Trophoblast cell (in vitro differentiated cells and primary cell): ENCODE measurements at regions not wholly inside any gene's neighbourhood (a gene's known extent, or its start where the extent isn't known, plus 50 kb on each side); places are given as distances from the start of the nearest gene placed in this dataset.

Experiments used
- DNase-seq, 2 donors: peaks; one replicate each; pipeline ENCODE4 v3.0.0-alpha.2; 2016
- H2AFZ ChIP-seq: 2 replicates; pipeline ENCODE4 v1.6.1; 2013; ENCODE audit warnings: low read length, moderate library complexity, mild to moderate bottlenecking; ENCODE audit not compliant: insufficient read depth, poor library complexity
- H2AK5ac ChIP-seq: 2 replicates; pipeline ENCODE4 v1.6.1; 2013; ENCODE audit warnings: mild to moderate bottlenecking, low read length
- H2BK120ac ChIP-seq: 2 replicates; pipeline ENCODE4 v1.6.1; 2013; ENCODE audit warnings: low read length, mild to moderate bottlenecking, moderate library complexity; ENCODE audit not compliant: insufficient read depth, poor library complexity
- H2BK12ac ChIP-seq: 2 replicates; pipeline ENCODE4 v1.6.1; 2013; ENCODE audit warnings: mild to moderate bottlenecking, low read length, moderate library complexity
- H2BK5ac ChIP-seq: 2 replicates; pipeline ENCODE4 v1.6.1; 2013; ENCODE audit warnings: low read length, low read depth, moderate library complexity, mild to moderate bottlenecking; ENCODE audit not compliant: poor library complexity
- H3K14ac ChIP-seq: 2 replicates; pipeline ENCODE4 v1.6.1; 2013; ENCODE audit warnings: mild to moderate bottlenecking, low read length
- H3K18ac ChIP-seq: 2 replicates; pipeline ENCODE4 v1.6.1; 2013; ENCODE audit warnings: mild to moderate bottlenecking, low read length
- H3K23ac ChIP-seq: 2 replicates; pipeline ENCODE4 v1.6.1; 2013; ENCODE audit warnings: low read length
- H3K27ac ChIP-seq: 2 replicates; pipeline ENCODE4 v1.5.1; 2013; ENCODE audit warnings: low read depth, mild to moderate bottlenecking, inconsistent platforms, low read length, moderate library complexity
- H3K27me3 ChIP-seq: 2 replicates; pipeline ENCODE4 v1.6.1; 2013; ENCODE audit warnings: inconsistent platforms, mild to moderate bottlenecking, low read length, moderate library complexity; ENCODE audit not compliant: insufficient read depth
- H3K36me3 ChIP-seq, 2 experiments: 1 replicate in 1 of 2; 2 replicates in 1 of 2; pipeline ENCODE4 v1.6.1; 2013; ENCODE audit warnings: low read length in 2 of 2, mild to moderate bottlenecking in 2 of 2, moderate library complexity in 1 of 2; ENCODE audit not compliant: insufficient read depth in 2 of 2, control insufficient read depth in 1 of 2
- H3K4ac ChIP-seq: 2 replicates; pipeline ENCODE4 v1.6.1; 2013; ENCODE audit warnings: low read depth, mild to moderate bottlenecking, low read length, moderate library complexity
- H3K4me1 ChIP-seq, 2 experiments: 1 replicate in 1 of 2; 2 replicates in 1 of 2; pipeline ENCODE4 v1.6.1; 2013; ENCODE audit warnings: low read length in 2 of 2, mild to moderate bottlenecking in 2 of 2, moderate library complexity in 1 of 2; ENCODE audit not compliant: insufficient read depth in 2 of 2, control insufficient read depth in 1 of 2
- H3K4me2 ChIP-seq: 2 replicates; pipeline ENCODE4 v1.6.1; 2013; ENCODE audit warnings: inconsistent platforms, mild to moderate bottlenecking, low read length, moderate library complexity
- H3K4me3 ChIP-seq: 2 replicates; pipeline ENCODE4 v1.5.1; 2013; ENCODE audit warnings: mild to moderate bottlenecking, low read depth, low read length, inconsistent platforms
- H3K79me1 ChIP-seq: one replicate; pipeline ENCODE4 v1.6.1; 2013; ENCODE audit warnings: low read length
- H3K79me2 ChIP-seq: 2 replicates; pipeline ENCODE4 v1.6.1; 2013; ENCODE audit warnings: low read length, mild to moderate bottlenecking; ENCODE audit not compliant: control insufficient read depth, insufficient read depth, poor library complexity
- H3K9ac ChIP-seq: 2 replicates; pipeline ENCODE4 v1.6.1; 2013; ENCODE audit warnings: mild to moderate bottlenecking, low read length
- H3K9me3 ChIP-seq: 2 replicates; pipeline ENCODE4 v1.6.1; 2013; ENCODE audit warnings: low read depth, mild to moderate bottlenecking, control low read depth, inconsistent platforms, low read length; ENCODE audit not compliant: insufficient read depth
- H4K12ac ChIP-seq: 2 replicates; pipeline ENCODE4 v1.6.1; 2013; ENCODE audit warnings: low read depth, mild to moderate bottlenecking, low read length, moderate library complexity
- H4K8ac ChIP-seq: 2 replicates; pipeline ENCODE4 v1.6.1; 2013; ENCODE audit warnings: low read depth, mild to moderate bottlenecking, low read length, moderate library complexity
- H4K91ac ChIP-seq: one replicate; pipeline ENCODE4 v1.6.1; 2013; ENCODE audit warnings: low read depth, mild to moderate bottlenecking, low read length, moderate library complexity
- WGBS: extraction: QIAGEN DNeasy Blood & Tissue Kit; methylation state at CpG from one replicate; pipeline ENCODE4 v1.1.7; 2013; ENCODE audit warnings: missing lambda C conversion rate; ENCODE audit not compliant: insufficient read length, insufficient coverage; ENCODE audit errors: extremely low coverage; 5-methylcytosine and 5-hydroxymethylcytosine counted together

DNA sequence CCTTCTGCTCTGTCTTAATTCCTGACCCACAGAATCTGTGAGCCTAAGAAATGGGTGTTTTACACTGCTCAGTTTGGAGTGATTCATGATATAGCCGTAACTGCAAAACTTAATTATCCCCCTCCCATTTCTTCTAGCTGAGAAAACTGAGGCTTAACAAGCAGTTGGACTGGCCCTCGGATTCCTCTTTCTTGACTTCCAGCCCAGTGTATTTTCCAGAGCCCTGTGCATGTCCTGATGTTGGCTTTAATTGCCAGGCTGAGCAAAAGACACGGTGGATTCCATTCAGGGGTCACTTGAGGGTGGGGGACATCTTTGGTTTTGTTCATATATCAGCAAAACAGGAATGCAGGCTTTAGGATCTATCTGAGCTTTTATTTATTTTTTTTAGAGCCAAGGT, 489.8 kb downstream of the TYW1 start:
- no peaks in the 10 kb centered on the region for H3K27me3 ChIP-seq
- DNase-seq = no peak
- no peak overlapping the region for H2AFZ ChIP-seq
- no peak overlapping the region for H2AK5ac ChIP-seq
- no peaks in the 10 kb centered on the region for H3K36me3 ChIP-seq
- H3K23ac ChIP-seq = no peak overlapping the region
- H2BK5ac ChIP-seq = no peak overlapping the region
- H3K14ac ChIP-seq = no peak overlapping the region
- no peak overlapping the region for H3K18ac ChIP-seq
- no peak overlapping the region for H4K12ac ChIP-seq
- no peak overlapping the region for H4K91ac ChIP-seq
- no peak overlapping the region for H3K27ac ChIP-seq
- H2BK12ac ChIP-seq = no peak overlapping the region
- H3K9me3 ChIP-seq = no peaks in the 10 kb centered on the region
- no peaks in the 10 kb centered on the region for H3K79me1 ChIP-seq
- no CpG with 5 or more reads among the region's 3 CpGs for WGBS
- peaks cover 0 to 4% of the 10 kb centered on the region in 2 experiments for H3K4me1 ChIP-seq
- no peak overlapping the region for H3K4ac ChIP-seq
- H3K4me2 ChIP-seq = no peak overlapping the region
- no peak overlapping the region for H4K8ac ChIP-seq
- H3K9ac ChIP-seq = no peak overlapping the region
- no peaks in the 10 kb centered on the region for H3K79me2 ChIP-seq
- H2BK120ac ChIP-seq = no peak overlapping the region
- no peak overlapping the region for H3K4me3 ChIP-seq

DNA sequence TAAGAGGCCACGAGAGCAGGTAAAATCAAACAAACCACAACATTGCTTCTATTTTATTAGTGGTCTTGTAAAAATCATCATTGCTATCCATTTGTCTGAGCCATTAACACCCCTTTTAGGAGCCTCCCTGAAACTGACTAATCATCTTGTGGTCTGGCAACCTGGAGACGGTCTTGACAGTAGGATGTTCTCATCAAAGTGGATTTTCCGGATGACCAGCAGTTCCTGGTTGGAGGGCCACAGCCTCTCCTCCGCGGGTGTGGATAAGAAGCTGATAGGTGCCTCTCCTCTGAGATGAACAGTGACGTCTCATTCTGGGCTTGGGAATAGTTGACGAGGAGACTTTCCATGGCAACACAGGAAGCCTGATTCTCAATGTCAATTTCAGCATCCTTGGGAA, 490.7 kb downstream of the TYW1 start:
- Histone ChIP-seq H3K14ac (no peak overlapping the region), H3K27me3 (no peaks in the 10 kb centered on the region), H2AK5ac (no peak overlapping the region), H3K9me3 (peaks cover 2% of the 10 kb centered on the region), H3K18ac (no peak overlapping the region), H3K4ac (no peak overlapping the region), H2AFZ (no peak overlapping the region), H3K9ac (no peak overlapping the region), H4K12ac (no peak overlapping the region), H4K8ac (no peak overlapping the region), H2BK12ac (no peak overlapping the region), H3K4me3 (no peak overlapping the region), H3K79me2 (no peaks in the 10 kb centered on the region), H3K27ac (no peak overlapping the region), H3K36me3 (no peaks in the 10 kb centered on the region), H3K4me1 (peaks cover 0 to 4% of the 10 kb centered on the region in 2 experiments), H2BK5ac (no peak overlapping the region), H3K23ac (no peak overlapping the region), H3K4me2 (no peak overlapping the region), H2BK120ac (no peak overlapping the region), H4K91ac (no peak overlapping the region), H3K79me1 (no peaks in the 10 kb centered on the region)
- WGBS = no CpG with 5 or more reads among the region's 7 CpGs
- no peak for DNase-seq

DNA sequence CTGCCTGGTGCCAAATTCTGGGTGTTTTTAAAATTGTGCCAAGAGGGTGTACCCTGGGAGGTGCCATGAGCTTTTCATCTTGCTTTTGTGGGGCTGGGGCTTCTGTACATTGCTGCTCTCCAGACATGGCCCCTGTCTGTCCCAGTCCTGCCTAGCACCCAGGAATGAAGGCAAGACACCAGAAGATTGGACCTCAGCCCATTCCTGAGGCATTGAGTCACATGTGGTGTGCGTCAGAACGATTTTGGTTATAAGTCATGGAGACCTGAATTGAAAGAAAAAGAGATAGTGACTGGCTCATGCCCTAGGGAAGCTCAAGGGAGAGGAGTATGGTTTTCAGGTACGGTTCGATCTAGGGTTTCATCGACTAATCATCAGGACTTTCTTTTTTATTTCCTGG, 493.2 kb downstream of the TYW1 start:
- H3K9me3 ChIP-seq = peaks cover 2% of the 10 kb centered on the region
- H4K12ac ChIP-seq = no peak overlapping the region
- no peaks in the 10 kb centered on the region for H3K27me3 ChIP-seq
- peak in 1 of 2 donors; percentile 13 for DNase-seq
- no peak overlapping the region for H4K91ac ChIP-seq
- H3K4me3 ChIP-seq = no peak overlapping the region
- H3K27ac ChIP-seq = no peak overlapping the region
- no peak overlapping the region for H2BK5ac ChIP-seq
- H2AK5ac ChIP-seq = no peak overlapping the region
- H3K23ac ChIP-seq = no peak overlapping the region
- H3K4me2 ChIP-seq = no peak overlapping the region
- no peak overlapping the region for H4K8ac ChIP-seq
- no peaks in the 10 kb centered on the region for H3K36me3 ChIP-seq
- H3K9ac ChIP-seq = no peak overlapping the region
- H3K14ac ChIP-seq = no peak overlapping the region
- no peaks in the 10 kb centered on the region for H3K4me1 ChIP-seq
- no CpG with 5 or more reads among the region's 5 CpGs for WGBS
- no peaks in the 10 kb centered on the region for H3K79me1 ChIP-seq
- no peak overlapping the region for H3K18ac ChIP-seq
- H3K4ac ChIP-seq = no peak overlapping the region
- H2BK12ac ChIP-seq = no peak overlapping the region
- no peak overlapping the region for H2BK120ac ChIP-seq
- H3K79me2 ChIP-seq = no peaks in the 10 kb centered on the region
- no peak overlapping the region for H2AFZ ChIP-seq

DNA sequence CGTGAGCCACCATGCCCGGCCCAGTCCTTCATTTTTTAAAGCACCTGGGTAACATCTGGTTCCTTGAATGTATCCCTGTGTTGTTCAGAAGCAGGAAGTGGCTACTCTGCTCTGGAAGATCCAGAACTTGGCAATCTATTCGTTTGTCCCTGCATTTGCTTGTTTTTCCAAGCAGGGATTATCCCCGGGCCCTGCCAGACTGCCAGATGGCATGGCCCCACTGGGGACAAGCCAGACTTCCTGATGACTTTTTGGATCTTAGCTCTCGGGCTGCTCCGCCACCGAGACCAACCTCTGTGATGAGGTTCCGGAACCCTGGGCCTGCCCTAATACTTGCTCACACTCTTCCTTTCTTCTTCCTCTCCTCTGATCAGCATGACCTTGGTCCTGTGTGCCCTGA, 496.7 kb downstream of the TYW1 start:
- Histone ChIP-seq H4K8ac (no peak overlapping the region), H3K4ac (no peak overlapping the region), H3K9ac (no peak overlapping the region), H3K79me2 (no peaks in the 10 kb centered on the region), H2BK5ac (no peak overlapping the region), H3K27me3 (no peaks in the 10 kb centered on the region), H4K91ac (no peak overlapping the region), H4K12ac (no peak overlapping the region), H3K18ac (no peak overlapping the region), H3K36me3 (no peaks in the 10 kb centered on the region), H2AK5ac (no peak overlapping the region), H3K23ac (no peak overlapping the region), H3K27ac (no peak overlapping the region), H2AFZ (no peak overlapping the region), H2BK12ac (no peak overlapping the region), H3K4me2 (no peak overlapping the region), H3K9me3 (peaks cover 2% of the 10 kb centered on the region), H2BK120ac (no peak overlapping the region), H3K4me1 (no peaks in the 10 kb centered on the region), H3K4me3 (no peak overlapping the region), H3K14ac (no peak overlapping the region), H3K79me1 (no peaks in the 10 kb centered on the region)
- no peak for DNase-seq
- WGBS = no CpG with 5 or more reads among the region's 8 CpGs
